Liver (tissue), 8 donors: ENCODE measurements at regions not wholly inside any gene's neighbourhood (a gene's known extent, or its start where the extent isn't known, plus 50 kb on each side); places are given as distances from the start of the nearest gene placed in this dataset.

ENCODE experiments used
- DNase-seq: peaks from one replicate; pipeline ENCODE4 v3.0.0-alpha.2; 2017; ENCODE audit warnings: low spot score
- H3K27ac ChIP-seq, 2 donors: one replicate each; pipeline ENCODE4 v1.7.0; 2013; ENCODE audit warnings: inconsistent platforms in 2 of 2, low read length in 2 of 2, control low read depth in 1 of 2, low read depth in 1 of 2, mild to moderate bottlenecking in 1 of 2
- H3K27me3 ChIP-seq, 4 donors: one replicate each; pipeline versions ENCODE4 v1.6.1 to v1.7.0; 2013; ENCODE audit warnings: low read length in 3 of 4, inconsistent platforms in 1 of 4, mild to moderate bottlenecking in 1 of 4, moderate library complexity in 1 of 4; ENCODE audit not compliant: control insufficient read depth in 4 of 4, insufficient read depth in 4 of 4
- H3K36me3 ChIP-seq, 4 donors: one replicate each; pipeline versions ENCODE4 v1.6.1 to v1.7.0; 2013; ENCODE audit warnings: low read length in 3 of 4, mild to moderate bottlenecking in 3 of 4, low read depth in 1 of 4, moderate library complexity in 1 of 4; ENCODE audit not compliant: control insufficient read depth in 4 of 4, insufficient read depth in 3 of 4
- H3K4me1 ChIP-seq, 4 donors: one replicate each; pipeline versions ENCODE4 v1.6.1 to v1.7.0; 2013; ENCODE audit warnings: low read length in 3 of 4, mild to moderate bottlenecking in 3 of 4, moderate library complexity in 1 of 4; ENCODE audit not compliant: control insufficient read depth in 4 of 4, insufficient read depth in 4 of 4
- H3K4me3 ChIP-seq, 3 donors: one replicate each; pipeline versions ENCODE4 v1.6.1 to v1.7.0; 2013; ENCODE audit warnings: low read length in 3 of 3, control low read depth in 1 of 3, low read depth in 1 of 3, mild to moderate bottlenecking in 1 of 3
- H3K9ac ChIP-seq, 2 donors: one replicate each; pipeline ENCODE4 v1.7.0; 2013; ENCODE audit warnings: low read length in 2 of 2, mild to moderate bottlenecking in 2 of 2, moderate library complexity in 2 of 2, control low read depth in 1 of 2, low read depth in 1 of 2
- H3K9me3 ChIP-seq, 4 donors: one replicate each; pipeline versions ENCODE4 v1.6.1 to v1.7.0; 2013; ENCODE audit warnings: low read length in 3 of 4; ENCODE audit not compliant: control insufficient read depth in 4 of 4
- FOXA2 ChIP-seq: IDR thresholded peaks from 2 replicates; pipeline ENCODE4 v1.6.1; 2016; ENCODE audit warnings: antibody characterized with exemption
- HNF4A ChIP-seq, 2 donors: conservative IDR thresholded peaks; 2 replicates each; pipeline ENCODE4 v1.6.1; 2016; ENCODE audit warnings: antibody characterized with exemption in 2 of 2, mild to moderate bottlenecking in 2 of 2
- HNF4G ChIP-seq: IDR thresholded peaks from 2 replicates; pipeline ENCODE4 v1.6.1; 2016; ENCODE audit warnings: antibody characterized with exemption
- JUND ChIP-seq, 2 donors: IDR thresholded peaks; 2 replicates each; pipeline ENCODE4 v1.6.1; 2016; ENCODE audit warnings: antibody characterized with exemption in 2 of 2
- NR2F2 ChIP-seq: IDR thresholded peaks from 2 replicates; pipeline ENCODE4 v1.6.1; 2016; ENCODE audit warnings: antibody characterized with exemption
- RAD21 ChIP-seq, 2 donors: IDR thresholded peaks; 2 replicates each; pipeline ENCODE4 v1.6.1; 2016; ENCODE audit warnings: antibody characterized with exemption in 2 of 2, mild to moderate bottlenecking in 2 of 2
- SP1 ChIP-seq: IDR thresholded peaks from 2 replicates; pipeline ENCODE4 v1.6.1; 2018; ENCODE audit warnings: antibody characterized with exemption, mild to moderate bottlenecking
- TAF1 ChIP-seq: conservative IDR thresholded peaks from 2 replicates; pipeline ENCODE4 v1.6.1; 2016; ENCODE audit warnings: antibody characterized with exemption, mild to moderate bottlenecking
- YY1 ChIP-seq: IDR thresholded peaks from 2 replicates; pipeline ENCODE4 v1.6.1; 2016; ENCODE audit warnings: antibody characterized with exemption, mild to moderate bottlenecking
- WGBS: extraction: QIAGEN DNeasy Blood & Tissue Kit; methylation state at CpG from one replicate; pipeline ENCODE4 v1.1.7; 2013; 5-methylcytosine and 5-hydroxymethylcytosine counted together
- TF ChIP-seq, protein P1 (sequence below): IDR thresholded peaks from 2 replicates; pipeline ENCODE4 v1.6.1; 2016; ENCODE audit warnings: antibody characterized with exemption
- TF ChIP-seq, protein P2 (sequence below): fragments of 150-350 bp; IDR thresholded peaks from 2 replicates; pipeline ENCODE4 v1.5.1; 2017; ENCODE audit warnings: improper control_type of control experiment, low read depth, low read length; ENCODE audit not compliant: missing input control
- TF ChIP-seq, protein P3 (sequence below): IDR thresholded peaks from 2 replicates; pipeline ENCODE4 v1.6.1; 2016; ENCODE audit warnings: antibody characterized with exemption, mild to moderate bottlenecking
- donor health status: healthy.
- donor health status: healthy.
- donor health status: healthy.
- donor health status: healthy.
- donor health status: healthy.

DNA sequence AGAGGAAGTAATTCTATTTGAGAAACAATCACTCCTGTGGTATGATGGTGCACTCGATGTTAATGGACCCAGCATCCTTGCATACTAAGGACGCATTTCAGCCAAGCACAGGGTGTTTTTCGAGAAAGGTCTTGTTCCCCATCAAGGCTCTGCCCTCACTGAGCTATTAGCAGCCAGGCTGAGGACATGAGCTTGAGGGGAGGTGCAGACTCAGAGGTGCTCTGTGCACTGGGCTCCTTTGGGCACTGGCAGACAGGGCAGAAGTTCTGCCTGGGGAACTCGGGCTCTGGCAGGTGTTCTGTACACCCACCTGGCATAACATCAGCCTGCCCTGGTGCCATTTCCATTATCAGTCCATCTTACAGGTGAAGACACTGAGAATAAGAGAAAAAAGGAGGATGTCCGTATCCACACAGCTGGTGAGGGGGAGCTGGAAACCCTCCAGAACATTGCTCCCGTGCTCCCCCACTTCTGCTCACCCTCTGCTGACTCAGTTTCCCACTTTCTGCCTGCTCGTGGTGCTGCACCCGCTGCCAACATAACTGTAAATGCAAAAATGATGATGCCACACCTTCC is 92.7 kb upstream of the RET start:
- Histone ChIP-seq H3K27ac (no peak overlapping the region), H3K9me3 (no peaks in the 10 kb centered on the region), H3K9ac (no peak overlapping the region), H3K36me3 (no peaks in the 10 kb centered on the region), H3K4me1 (no peaks in the 10 kb centered on the region), H3K27me3 (no peaks in the 10 kb centered on the region), H3K4me3 (no peak overlapping the region)
- TF ChIP-seq HNF4G (no peak), JUND (IDR thresholded peaks at IDR 0.05) (no peak), TAF1 (no peak), FOXA2 (no peak), SP1 (no peak), NR2F2 (no peak), HNF4A (conservative IDR thresholded peaks at IDR 0.05) (no peak), RAD21 (IDR thresholded peaks at IDR 0.05) (no peak)
- TF ChIP-seq, protein P1, sequence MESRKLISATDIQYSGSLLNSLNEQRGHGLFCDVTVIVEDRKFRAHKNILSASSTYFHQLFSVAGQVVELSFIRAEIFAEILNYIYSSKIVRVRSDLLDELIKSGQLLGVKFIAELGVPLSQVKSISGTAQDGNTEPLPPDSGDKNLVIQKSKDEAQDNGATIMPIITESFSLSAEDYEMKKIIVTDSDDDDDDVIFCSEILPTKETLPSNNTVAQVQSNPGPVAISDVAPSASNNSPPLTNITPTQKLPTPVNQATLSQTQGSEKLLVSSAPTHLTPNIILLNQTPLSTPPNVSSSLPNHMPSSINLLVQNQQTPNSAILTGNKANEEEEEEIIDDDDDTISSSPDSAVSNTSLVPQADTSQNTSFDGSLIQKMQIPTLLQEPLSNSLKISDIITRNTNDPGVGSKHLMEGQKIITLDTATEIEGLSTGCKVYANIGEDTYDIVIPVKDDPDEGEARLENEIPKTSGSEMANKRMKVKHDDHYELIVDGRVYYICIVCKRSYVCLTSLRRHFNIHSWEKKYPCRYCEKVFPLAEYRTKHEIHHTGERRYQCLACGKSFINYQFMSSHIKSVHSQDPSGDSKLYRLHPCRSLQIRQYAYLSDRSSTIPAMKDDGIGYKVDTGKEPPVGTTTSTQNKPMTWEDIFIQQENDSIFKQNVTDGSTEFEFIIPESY: no peak
- TF ChIP-seq, protein P2, sequence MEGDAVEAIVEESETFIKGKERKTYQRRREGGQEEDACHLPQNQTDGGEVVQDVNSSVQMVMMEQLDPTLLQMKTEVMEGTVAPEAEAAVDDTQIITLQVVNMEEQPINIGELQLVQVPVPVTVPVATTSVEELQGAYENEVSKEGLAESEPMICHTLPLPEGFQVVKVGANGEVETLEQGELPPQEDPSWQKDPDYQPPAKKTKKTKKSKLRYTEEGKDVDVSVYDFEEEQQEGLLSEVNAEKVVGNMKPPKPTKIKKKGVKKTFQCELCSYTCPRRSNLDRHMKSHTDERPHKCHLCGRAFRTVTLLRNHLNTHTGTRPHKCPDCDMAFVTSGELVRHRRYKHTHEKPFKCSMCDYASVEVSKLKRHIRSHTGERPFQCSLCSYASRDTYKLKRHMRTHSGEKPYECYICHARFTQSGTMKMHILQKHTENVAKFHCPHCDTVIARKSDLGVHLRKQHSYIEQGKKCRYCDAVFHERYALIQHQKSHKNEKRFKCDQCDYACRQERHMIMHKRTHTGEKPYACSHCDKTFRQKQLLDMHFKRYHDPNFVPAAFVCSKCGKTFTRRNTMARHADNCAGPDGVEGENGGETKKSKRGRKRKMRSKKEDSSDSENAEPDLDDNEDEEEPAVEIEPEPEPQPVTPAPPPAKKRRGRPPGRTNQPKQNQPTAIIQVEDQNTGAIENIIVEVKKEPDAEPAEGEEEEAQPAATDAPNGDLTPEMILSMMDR: no peak
- DNase-seq: no peak
- 75% methylated on average over 8 of the region's 8 CpGs for whole genome bisulfite sequencing

DNA sequence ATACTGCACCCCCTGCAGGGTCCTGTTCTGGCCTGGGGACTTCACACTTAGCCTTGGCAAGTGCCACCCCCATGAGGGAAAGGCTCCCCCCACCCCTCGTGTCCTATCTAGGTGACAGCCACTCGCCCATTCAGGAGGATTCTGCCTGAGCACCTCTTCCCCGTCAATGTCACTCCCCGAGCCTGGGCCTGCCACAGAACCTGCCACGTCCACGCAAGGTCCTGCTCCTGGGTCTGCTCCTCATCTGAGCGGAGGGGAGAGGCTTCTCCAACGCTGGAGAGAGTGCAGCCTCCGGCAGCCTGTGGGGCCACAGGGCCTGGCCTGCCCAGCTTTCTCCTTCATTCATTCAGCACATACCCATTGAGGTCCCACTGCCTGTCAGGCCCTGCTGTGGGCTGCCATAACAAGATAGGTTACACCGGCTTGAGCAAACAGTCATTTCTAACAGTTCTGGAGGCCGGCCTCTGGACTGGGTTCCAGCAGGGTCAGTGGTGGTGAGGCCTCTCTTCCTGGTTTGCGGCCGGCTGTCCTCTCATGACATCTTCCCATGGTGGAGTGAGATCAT is 92.0 kb upstream of the RET start:
- Histone ChIP-seq H3K27me3 (no peaks in the 10 kb centered on the region), H3K36me3 (no peaks in the 10 kb centered on the region), H3K9ac (no peak overlapping the region), H3K27ac (no peak overlapping the region), H3K4me1 (no peaks in the 10 kb centered on the region), H3K4me3 (no peak overlapping the region), H3K9me3 (no peaks in the 10 kb centered on the region)
- DNase-seq: no peak
- TF ChIP-seq YY1 (no peak), TAF1 (no peak)
- TF ChIP-seq, protein P3, sequence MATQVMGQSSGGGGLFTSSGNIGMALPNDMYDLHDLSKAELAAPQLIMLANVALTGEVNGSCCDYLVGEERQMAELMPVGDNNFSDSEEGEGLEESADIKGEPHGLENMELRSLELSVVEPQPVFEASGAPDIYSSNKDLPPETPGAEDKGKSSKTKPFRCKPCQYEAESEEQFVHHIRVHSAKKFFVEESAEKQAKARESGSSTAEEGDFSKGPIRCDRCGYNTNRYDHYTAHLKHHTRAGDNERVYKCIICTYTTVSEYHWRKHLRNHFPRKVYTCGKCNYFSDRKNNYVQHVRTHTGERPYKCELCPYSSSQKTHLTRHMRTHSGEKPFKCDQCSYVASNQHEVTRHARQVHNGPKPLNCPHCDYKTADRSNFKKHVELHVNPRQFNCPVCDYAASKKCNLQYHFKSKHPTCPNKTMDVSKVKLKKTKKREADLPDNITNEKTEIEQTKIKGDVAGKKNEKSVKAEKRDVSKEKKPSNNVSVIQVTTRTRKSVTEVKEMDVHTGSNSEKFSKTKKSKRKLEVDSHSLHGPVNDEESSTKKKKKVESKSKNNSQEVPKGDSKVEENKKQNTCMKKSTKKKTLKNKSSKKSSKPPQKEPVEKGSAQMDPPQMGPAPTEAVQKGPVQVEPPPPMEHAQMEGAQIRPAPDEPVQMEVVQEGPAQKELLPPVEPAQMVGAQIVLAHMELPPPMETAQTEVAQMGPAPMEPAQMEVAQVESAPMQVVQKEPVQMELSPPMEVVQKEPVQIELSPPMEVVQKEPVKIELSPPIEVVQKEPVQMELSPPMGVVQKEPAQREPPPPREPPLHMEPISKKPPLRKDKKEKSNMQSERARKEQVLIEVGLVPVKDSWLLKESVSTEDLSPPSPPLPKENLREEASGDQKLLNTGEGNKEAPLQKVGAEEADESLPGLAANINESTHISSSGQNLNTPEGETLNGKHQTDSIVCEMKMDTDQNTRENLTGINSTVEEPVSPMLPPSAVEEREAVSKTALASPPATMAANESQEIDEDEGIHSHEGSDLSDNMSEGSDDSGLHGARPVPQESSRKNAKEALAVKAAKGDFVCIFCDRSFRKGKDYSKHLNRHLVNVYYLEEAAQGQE: no peak
- 93% methylated on average over 13 of the region's 13 CpGs for WGBS
